GM21717 (cell line): ENCODE measurements at regions not wholly inside any gene's neighbourhood (a gene's known extent, or its start where the extent isn't known, plus 50 kb on each side); places are given as distances from the start of the nearest gene placed in this dataset.

ENCODE experiments used
- ATAC-seq: cut with Tn5 transposase; IDR thresholded peaks from one replicate; pipeline ENCODE4 v1.9.1; 2021; ENCODE audit warnings: mild to moderate bottlenecking, moderate library complexity; ENCODE audit not compliant: unreplicated experiment

DNA sequence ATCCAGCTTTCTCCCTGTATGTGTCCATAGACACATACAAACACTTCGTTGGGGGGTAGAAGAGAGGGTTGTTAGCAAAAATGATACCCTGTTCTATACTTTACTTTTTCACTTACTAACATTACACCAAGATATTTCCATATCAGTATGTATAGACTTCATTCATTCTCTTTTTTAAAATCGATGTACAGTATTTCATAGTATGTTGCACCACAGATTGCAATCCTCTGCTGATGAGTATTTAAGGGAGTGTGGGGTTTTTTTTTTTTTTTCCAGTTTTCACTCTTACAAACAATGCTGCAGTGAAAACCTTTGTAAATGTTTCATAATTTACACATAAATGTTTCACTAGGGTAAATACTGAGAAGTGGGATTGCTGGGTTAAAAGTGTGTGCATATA is 402.3 kb downstream of the LRATD1 start:
- no peak for ATAC-seq

DNA sequence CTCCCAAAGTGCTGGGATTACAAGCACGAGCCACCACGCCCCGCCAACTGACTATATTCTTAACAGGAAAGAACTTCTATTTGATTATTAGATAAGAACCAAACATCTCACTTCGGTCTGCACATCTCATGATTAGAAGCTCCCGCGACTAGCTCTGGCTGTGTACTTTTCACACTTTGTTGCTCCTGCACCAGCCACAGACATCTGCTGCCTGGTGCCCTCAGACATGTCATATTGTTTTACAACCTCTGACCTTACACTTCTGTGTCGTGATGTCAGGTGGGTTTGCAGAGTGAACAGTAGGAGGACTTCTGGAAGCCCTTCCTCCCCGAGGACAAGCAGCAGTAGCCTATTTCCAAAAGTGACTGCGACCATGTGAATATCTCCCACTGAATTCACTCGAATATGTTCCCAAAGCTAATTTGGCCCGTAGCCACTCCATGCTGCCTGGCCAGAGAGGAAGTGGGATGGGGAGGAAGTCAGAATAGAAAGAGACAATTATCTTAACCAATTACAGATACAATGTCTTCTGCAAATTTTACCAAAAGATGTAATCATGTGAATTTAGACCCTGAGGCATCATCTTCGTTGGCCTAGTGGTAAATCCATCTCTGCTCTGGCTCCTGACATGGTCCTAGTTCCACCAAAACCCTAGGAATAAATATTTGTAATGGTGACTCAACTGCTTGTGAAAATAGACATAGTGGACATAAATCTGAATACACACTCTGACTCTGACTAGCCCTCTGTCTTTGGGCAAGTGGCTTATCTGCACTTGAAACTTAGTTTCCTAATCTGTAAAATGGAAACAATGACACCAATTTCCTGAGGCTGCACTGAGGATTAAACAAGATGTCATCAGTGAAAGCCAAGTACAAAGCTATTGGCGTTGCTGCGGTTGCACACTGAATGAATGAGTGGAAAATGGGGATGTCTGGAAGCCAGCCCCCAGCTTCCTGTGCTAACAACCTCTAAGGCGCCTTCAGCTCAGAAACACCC is 406.1 kb downstream of the LRATD1 start:
- ATAC-seq: no peak

DNA sequence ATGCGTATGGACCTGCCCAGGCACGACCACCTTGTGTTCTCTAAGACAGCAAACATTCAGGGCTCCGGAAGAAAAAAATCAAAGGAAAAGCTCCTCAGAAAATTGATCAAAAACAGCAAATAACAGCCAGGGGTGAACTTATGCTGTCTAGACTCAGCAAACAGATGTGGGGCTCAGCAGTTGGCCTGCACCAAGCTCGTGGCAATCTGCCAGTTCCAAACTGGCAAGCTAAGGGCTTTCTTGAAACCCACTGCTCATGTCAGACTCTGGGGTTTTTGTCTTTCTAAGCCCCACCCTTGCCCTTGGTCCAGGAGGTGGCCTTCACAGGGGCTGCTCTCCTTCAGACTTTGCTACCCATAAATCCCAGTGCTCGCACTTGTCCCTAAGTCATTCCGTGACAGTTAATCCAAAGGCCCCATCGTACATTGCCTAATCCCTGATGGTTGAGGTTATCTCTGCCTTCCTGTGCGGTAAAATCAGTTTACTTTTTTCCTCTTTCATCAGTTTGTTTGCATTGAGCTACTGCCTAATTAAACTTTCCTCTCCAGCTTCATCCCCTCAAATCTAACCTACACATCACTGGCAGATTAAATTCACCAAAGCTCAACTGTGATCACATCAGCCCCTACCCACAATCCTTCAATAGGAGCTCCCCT is 408.0 kb downstream of the LRATD1 start:
- no peak for ATAC-seq

DNA sequence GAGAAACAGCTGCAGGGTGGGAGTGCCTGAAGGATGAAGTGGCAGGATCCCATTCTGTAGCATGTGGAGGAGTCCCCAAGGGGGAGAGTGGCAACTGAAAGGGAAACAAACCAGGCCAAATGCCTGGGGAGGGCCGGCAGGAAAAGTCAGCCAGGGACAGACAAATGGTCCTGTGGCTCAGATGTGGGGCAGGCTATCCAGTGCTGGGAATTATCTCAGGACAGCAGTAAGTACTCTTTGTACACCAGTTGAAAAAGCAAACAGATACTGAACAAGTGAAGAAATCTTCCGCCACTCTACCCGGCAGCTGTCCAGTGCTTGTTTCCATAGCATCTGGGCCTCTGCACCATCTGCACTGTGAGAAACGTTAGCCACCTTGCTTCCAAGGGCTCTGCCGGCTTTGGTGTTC is 408.9 kb downstream of the LRATD1 start:
- no peak for ATAC-seq

DNA sequence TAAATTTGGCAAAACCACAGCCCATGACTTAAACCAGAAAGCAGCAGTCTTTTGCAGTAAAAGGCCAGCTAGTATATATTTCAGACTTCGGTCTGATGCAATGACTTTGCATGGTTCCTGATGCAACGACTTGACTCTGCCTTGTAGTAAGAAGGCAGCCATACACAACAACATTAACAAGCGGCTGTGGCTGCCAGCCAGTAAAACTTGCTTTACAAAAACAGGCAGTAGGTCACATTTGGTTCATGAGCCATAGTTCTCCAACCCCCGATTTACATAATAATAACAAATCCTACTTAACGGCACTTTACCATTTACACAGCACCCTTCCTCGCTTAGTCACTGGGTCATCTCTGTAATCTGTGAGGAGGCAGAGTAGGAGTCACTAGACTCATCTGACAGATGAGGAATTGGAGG is 410.3 kb downstream of the LRATD1 start:
- no peak for ATAC-seq

DNA sequence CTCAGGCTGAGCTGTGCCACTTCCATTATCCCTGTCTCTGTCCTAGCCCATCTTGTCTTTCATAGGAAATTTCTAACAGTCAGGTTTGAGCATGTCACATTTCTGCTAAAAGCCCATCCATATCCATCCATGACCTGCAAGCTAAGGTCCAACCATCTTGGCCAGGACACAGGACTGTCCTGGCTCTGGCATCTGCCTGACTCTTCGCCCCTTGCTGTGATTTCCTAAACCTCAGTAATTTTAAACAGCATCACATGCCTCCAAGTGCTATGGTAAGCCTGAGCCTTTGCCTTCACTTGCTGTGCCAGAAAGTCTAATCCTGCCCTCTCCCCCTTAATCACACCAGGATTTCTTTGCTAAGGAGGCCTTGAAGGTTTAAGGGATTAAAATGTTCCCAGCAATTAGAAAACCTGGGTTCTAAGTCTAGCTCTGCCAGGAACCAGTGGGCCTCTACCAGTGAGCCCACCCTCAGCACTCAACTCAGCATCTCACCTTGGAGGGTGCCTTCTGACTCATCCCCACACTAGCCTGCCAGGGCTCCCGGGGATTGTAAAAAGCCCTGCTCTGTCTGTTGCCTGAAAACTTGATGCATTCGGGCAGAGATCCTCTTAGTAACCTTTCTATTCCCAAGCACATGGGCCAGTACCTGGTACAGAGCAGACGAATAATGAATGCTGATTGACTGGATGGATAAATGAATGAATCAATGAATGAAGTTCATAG is 411.0 kb downstream of the LRATD1 start:
- ATAC-seq: no peak

DNA sequence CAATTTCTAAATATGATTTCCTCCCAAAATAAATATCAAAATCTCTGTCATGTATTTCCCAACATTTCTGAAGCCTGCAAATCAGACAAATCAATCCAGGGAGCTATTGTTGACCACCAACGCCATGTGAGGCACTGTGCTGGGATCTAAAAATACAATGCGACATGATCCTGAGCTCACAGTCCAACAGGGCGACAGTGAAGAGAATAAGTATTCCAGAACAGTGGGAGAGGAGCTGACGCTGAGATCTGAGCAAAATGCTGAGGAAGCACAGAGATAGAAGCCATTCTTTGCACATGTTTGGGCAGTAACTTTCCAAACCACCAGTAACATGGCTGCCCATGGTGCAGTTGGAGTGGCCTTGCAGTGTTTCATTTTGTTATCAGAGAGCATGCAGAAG is 412.5 kb downstream of the LRATD1 start:
- ATAC-seq: no peak

DNA sequence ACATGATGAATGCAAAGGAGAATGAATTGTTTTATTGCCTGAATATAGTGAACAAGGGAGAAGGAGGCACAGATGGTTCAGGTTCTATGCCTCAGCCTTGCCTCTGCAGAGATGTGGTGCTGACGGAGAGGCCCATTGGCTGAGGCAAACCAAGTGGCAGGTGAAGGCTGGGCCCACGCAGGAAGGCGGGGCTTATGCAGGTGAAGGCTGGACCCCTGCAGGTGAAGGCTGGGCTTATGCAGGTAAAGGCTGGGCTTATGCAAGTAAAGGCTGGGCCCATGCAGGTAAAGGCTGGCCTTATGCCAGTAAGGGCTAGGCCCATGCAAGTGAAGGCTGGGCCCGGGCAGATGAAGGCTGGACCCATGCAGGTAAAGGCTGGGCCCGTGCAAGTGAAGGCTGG is 414.7 kb downstream of the LRATD1 start:
- no peak for ATAC-seq

DNA sequence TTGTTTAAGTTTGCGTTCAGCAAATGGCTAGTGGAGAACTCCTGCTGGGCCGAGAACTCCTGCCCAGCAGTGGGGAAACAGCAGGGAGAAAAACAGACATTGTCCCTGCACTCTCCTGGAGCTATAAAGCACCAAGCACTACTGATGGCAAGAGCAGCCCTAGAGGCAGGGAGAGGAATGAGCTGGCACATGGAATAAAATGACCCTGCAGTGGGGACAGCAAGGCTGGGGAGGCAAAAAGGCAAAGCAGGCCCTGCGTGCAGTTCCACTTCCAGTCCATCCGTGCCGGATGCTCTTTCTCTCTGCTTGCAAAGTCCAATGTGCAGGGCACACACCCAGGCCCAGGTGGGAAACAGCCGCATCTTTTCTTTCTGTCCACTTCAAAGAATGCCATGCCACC is 415.5 kb downstream of the LRATD1 start:
- no peak for ATAC-seq

DNA sequence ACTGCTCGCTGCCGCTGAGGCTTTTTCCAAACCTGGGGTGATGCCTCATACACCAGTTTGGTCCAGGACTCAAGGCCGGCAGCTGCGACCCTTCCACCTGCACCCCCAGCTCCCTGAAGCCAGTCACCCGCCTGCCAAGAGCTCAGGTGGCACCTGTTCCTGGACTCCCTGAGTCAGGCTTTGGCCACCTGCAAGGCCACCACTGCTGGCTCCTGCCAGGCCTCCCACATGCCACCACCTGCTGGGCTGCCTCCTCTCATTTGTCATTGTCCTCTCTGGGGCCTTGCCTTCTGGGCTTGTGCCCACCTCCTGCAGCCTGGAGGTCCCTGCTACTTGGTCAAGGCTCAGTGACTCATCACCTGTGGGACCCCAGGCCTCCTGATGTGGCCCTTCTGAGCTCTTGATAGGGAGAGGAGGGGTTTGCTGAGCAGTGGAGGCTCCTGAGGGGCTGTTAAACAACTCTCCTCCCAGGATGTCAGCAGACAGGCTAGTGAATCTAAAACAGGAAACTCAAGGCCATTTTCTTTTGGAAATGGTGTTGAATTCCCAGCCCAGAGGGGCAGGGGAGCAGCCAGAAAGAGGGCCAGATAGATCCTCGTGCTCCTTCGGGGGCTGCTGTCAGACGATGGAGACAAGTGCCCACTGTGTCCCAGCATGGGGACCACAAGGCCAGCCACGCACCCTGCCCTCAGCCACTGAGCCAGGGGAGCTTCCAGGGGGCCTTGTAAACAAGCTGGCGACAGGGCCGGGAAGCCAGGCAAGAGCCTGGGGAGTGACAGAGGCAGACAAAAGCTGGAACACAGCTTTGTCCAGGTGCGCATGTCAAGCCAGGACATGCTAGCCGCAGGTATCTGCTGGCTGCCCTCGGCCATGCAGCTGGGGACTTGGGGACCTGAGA is 416.8 kb downstream of the LRATD1 start:
- ATAC-seq: no peak

DNA sequence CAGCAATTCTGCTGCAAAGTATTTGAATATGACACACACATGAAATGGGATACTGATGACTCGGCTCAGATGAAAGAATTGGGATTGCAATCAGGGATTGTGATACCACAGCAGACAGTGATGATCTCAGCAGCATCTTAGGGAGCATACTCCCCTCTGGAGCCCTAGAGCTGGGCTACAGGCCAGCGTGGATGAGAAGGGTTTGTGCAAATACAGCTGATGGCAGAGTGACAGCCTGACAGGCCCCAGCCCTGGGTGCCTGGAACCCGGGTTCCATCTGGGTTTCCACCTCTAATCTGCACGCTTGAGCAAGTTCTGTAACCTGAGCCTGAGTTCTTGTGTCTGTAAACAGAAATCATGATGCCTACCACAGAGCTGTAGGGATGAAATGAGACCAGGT is 418.0 kb downstream of the LRATD1 start:
- ATAC-seq: no peak

DNA sequence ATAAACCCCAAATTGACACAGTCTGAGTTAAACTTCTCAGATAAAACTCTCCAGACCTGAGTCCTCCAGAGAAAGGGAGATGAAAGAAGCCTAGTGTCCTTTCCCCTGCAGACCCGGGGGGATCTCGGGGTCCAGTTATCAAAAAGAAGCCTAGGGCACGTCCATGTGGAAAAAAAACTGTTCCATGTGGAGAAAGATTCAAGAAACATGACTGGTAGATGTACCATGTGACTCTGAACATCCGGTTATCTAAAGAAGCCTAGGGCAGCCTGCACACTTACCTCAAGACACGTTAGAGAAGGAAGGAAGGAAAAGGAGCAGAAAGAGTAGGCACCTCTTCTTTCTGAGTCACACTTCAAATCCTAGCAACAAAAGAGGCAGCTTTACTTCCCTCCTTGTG is 421.0 kb downstream of the LRATD1 start:
- ATAC-seq: no peak

DNA sequence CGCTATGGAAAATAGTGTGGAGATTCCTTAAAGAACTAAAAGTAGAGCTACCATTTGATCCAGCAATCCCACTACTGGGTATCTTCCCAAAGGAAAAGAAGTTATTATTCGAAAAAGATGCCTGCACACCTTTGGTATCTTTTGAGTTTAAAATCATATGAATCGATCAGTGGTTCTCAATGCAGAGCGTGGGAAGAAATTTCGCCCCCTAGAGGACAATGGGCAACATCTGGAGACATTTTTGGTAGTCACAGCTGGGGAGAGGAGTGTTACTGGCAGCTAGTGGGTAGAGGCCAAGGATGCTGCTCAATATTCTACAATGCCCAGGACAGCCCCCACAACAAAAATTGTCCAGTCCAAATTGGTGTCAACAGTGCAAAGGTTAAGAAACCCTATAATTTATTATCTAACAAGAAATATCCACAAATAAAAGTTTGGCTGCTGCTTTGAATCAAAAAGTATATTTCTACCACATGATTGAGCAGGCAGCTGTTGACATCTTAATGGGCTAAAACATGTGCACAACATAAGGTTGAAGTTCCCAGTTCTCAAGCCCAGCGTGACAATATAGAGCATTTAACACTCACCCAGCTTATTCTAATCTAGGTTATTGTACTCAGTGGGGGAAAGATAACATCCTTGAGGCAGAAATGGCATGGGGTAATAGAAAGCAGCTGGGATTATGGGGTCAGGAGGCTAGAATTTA is 425.7 kb downstream of the LRATD1 start:
- no peak for ATAC-seq

DNA sequence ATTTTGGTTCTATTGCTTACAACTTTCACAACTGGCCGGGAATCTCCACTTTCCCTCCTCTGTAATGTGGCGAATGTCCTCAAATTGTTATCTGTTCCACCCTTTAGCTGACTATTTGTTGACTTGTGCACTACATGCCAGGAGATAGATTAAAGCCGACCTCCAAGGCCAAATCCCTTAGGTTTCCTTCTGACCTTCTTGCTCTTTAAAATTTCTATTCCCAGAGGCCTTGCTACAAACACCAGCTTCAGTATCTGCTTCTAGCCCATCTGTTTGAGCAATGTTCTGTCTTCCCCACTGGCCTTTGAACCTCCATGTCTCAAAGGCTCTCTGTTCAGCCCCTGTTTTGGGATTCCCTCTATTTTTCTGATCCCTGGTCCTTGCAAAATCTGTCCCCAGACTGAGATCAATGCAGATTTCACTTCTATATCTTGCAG is 426.2 kb downstream of the LRATD1 start:
- no peak for ATAC-seq

DNA sequence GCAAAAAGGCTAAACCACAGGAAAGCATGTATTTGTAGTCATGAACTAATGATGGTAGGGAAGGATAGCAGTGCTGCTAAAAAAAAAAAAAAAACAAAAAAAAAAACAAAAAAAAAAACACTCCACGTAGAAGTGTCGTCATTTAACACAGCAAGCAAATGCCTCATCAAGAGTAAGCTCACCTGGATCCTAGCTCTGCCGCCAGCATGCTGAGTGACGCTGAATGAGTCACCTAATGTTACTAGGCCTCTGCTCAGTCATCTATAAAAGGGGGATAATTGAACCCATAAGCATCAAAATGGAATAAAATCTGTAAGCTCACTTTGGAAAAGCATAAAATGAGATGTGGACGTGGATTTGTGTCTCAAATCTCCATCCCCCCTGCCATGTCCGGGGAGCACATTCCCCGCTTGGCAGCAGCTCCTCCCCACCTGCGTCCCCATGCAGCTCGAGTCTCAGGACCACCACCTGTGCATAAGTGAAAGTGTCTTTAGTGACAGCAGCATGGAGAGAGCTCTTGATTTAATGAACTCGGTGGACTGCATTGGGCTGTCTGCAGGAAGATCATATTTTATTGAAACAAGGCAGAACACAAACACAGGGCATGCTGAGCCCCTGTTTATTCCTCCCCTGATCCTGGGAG is 427.5 kb downstream of the LRATD1 start:
- no peak for ATAC-seq

DNA sequence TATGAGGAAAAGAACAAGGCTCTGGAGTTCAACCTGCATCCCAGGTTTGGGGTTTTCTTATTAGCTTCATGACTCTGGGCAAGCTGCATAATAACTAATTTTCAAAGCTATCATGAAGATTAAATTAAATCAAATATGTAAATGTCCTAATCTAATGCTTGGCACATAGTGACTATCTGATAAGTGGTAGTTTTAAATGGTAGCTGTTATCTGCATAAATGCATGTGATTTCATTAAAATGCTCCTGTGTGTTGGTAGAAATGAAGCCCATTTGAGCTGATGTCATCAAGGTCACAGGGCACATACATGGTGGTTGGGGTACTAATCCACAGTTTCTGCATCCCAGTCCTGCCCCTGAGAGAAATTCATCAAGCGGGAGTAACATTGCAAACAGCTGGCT is 428.8 kb downstream of the LRATD1 start:
- ATAC-seq: no peak

DNA sequence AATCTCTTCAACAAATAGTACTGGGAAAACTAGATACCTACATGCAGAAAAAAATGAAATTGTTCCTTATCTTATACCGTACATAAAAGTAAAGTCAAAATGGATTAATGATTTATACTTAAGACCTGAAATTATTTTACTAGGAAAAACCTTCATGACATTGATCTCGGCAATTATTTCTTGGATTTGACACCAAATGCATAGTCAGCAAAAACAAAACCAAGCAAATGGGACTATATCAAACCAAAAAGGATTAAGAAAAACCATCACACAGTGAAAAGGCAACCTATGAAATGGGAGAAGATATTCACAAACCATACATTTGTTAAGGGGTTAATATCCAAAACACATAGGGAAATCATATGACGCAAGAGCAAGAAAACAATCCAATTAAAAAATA is 433.6 kb downstream of the LRATD1 start:
- no peak for ATAC-seq

DNA sequence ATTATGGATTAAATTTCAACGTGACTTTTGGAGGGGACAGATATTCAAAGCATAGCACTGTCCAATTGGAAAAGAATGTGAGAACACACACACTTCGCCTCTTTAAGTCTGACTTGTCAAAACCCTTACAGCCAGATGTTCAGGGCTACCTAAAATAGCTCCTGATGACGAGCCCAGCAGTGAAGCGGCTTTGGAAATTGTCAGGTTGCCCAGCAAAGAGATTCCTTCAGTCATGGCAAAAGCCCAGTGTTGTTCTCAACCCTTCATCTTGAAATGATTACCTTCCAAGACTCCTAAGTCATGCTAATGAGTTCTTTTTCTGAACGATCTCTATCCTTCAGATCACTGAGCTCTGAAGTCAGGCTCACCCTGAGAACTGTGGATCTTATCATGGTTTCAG is 436.6 kb downstream of the LRATD1 start:
- no peak for ATAC-seq

DNA sequence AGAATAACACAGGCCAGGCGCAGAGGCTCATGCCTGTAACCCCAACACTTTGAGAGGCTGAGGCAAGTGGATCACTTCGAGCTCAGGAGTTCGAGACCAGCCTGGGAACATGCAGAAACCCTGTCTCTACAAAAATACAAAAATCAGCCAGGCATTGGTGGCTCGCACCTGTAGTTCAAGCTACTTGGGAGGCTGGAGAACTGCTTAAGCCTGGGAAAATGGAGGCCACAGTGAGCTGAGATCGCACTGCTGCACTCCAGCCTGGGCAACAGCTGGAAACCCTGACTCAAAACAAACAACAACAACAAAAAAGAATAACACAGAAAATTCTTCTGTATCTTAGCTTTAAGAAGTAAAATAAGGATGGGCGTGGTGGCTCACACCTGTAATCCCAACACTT is 440.3 kb downstream of the LRATD1 start:
- ATAC-seq: no peak
